ENCODE measurements at regions not wholly inside any gene's neighbourhood (a gene's known extent, or its start where the extent isn't known, plus 50 kb on each side); places are given as distances from the start of the nearest gene placed in this dataset.

GRCh38 chr9:80040457-80040856, 468.7 kb downstream of the TLE4 start (continued):
- TF ChIP-seq ZNF558 (CRISPR knock-in tag; IDR thresholded peaks at IDR 0.05; ENCODE audit: borderline replicate concordance) (no peak), ZSCAN9 (CRISPR knock-in tag; IDR thresholded peaks at IDR 0.05; ENCODE audit: borderline replicate concordance) (no peak), TOPORS (CRISPR knock-in tag; IDR thresholded peaks at IDR 0.05) (no peak), GPN1 (CRISPR knock-in tag; IDR thresholded peaks at IDR 0.05; ENCODE audit: borderline replicate concordance) (no peak)

GRCh38 chr9:80030801-80031200, 459.0 kb downstream of the TLE4 start:
- 3% methylated on average over 2 of the region's 2 CpGs for WGBS (ENCODE audit: low lambda C conversion rate)
- in situ Hi-C loops (cut with HindIII; ENCODE audit: extremely low pct_ligation_motif_present, low pct_unique_long_range_greater_than_20kb) = no loop called here

More at GRCh38 chr9:80030801-80031200, 459.0 kb downstream of the TLE4 start:
- Histone ChIP-seq H3K27me3 (ENCODE audit: control insufficient read depth in 1 of 2, insufficient read depth in 2 of 2, low read length in 2 of 2) (no peaks in the 10 kb centered on the region), H3K4me1 (ENCODE audit: insufficient read depth, low read length) (no peaks in the 10 kb centered on the region), H2AFZ (ENCODE audit: low read length) (no peak overlapping the region), H3K9me3 (ENCODE audit: low read length) (peaks cover 28% of the 10 kb centered on the region), H3K4me2 (ENCODE audit: low read depth, low read length) (no peak overlapping the region), H4K20me1 (ENCODE audit: insufficient read depth, low read length) (no peaks in the 10 kb centered on the region), H3K9ac (ENCODE audit: insufficient read depth, low read depth, low read length) (no peak overlapping the region), H3K79me2 (ENCODE audit: insufficient read depth, low read length) (no peaks in the 10 kb centered on the region), H3K36me3 (replicated peaks in 1 of 2; ENCODE audit: control insufficient read depth in 1 of 2, insufficient read depth in 2 of 2, low read length in 2 of 2) (no peaks in the 10 kb centered on the region), H3K4me3 (replicated peaks in 1 of 3; ENCODE audit: insufficient read depth in 1 of 3, low read depth in 2 of 3, low read length in 3 of 3) (no peak overlapping the region), H3K27ac (ENCODE audit: extremely low read length, insufficient read depth, low read length) (no peak overlapping the region)
- ChIA-PET POLR2A (no interaction called here), CTCF (ENCODE audit: low intra/inter-chr PET ratio, low total read pairs) (no interaction called here)
- intact Hi-C loops (cut with micrococcal nuclease; ENCODE audit: unreplicated experiment) = no loop called here
- BruUV-seq (replicated peaks) = no TSS peak
- DNase-seq (ENCODE audit: low spot score) = no peak
- ATAC-seq = no peak
- FAIRE-seq = no peak
- TF ChIP-seq NFIB (CRISPR knock-in tag; IDR thresholded peaks at IDR 0.05; ENCODE audit: borderline replicate concordance) = no peak
- TF ChIP-seq ARID2 (CRISPR knock-in tag; IDR thresholded peaks at IDR 0.05; ENCODE audit: borderline replicate concordance) = no peak
- no peak for TF ChIP-seq KLF9 (CRISPR knock-in tag; IDR thresholded peaks at IDR 0.05; ENCODE audit: low read depth)
- TF ChIP-seq TCF7L2 (IDR thresholded peaks at IDR 0.05; ENCODE audit: low read depth, low read length) = no peak
- TF ChIP-seq ZBTB25 (CRISPR knock-in tag; IDR thresholded peaks at IDR 0.05) = no peak
- TF ChIP-seq THRA (CRISPR knock-in tag; IDR thresholded peaks at IDR 0.05; ENCODE audit: borderline replicate concordance) = no peak
- TF ChIP-seq ZNF513 (CRISPR knock-in tag; conservative IDR thresholded peaks at IDR 0.05) = no peak
- no peak for TF ChIP-seq KAT7 (CRISPR knock-in tag; IDR thresholded peaks at IDR 0.05; ENCODE audit: borderline replicate concordance)
